ENCODE measurements at regions not wholly inside any gene's neighbourhood (a gene's known extent, or its start where the extent isn't known, plus 50 kb on each side); places are given as distances from the start of the nearest gene placed in this dataset.

DNA sequence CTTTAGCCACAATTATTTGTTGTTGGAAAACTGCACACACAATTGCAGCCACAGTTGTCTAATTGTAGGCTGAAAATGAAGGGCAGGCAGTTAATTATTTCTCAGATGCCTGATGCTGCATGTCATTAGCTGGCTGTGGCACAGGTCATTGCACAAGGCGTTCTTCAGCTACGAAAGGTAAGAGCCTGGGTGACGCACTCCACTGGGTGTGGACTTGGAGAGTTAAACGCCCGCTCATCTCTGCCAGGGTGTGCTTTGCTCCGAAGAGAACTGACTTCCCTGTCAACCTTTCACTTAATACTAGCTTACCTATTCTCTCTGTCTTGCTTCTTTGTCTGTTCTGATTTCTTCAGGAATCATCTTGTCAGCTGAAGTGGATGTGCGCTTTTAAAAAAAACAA is 91.4 kb upstream of the CPM start:
- TF ChIP-seq, protein P1, sequence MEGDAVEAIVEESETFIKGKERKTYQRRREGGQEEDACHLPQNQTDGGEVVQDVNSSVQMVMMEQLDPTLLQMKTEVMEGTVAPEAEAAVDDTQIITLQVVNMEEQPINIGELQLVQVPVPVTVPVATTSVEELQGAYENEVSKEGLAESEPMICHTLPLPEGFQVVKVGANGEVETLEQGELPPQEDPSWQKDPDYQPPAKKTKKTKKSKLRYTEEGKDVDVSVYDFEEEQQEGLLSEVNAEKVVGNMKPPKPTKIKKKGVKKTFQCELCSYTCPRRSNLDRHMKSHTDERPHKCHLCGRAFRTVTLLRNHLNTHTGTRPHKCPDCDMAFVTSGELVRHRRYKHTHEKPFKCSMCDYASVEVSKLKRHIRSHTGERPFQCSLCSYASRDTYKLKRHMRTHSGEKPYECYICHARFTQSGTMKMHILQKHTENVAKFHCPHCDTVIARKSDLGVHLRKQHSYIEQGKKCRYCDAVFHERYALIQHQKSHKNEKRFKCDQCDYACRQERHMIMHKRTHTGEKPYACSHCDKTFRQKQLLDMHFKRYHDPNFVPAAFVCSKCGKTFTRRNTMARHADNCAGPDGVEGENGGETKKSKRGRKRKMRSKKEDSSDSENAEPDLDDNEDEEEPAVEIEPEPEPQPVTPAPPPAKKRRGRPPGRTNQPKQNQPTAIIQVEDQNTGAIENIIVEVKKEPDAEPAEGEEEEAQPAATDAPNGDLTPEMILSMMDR (IDR thresholded peaks at IDR 0.05): no peak
- no peak for TF ChIP-seq POLR2A (IDR thresholded peaks at IDR 0.05)
